DMS79 treated with DMSO at 0.1 percent for 48 hours (cell line): ENCODE measurements at regions not wholly inside any gene's neighbourhood (a gene's known extent, or its start where the extent isn't known, plus 50 kb on each side); places are given as distances from the start of the nearest gene placed in this dataset.

ENCODE experiments used
- DNase-seq: peaks from one replicate; lab custom pipeline; 2025; lab: John Stamatoyannopoulos, UW

DNA sequence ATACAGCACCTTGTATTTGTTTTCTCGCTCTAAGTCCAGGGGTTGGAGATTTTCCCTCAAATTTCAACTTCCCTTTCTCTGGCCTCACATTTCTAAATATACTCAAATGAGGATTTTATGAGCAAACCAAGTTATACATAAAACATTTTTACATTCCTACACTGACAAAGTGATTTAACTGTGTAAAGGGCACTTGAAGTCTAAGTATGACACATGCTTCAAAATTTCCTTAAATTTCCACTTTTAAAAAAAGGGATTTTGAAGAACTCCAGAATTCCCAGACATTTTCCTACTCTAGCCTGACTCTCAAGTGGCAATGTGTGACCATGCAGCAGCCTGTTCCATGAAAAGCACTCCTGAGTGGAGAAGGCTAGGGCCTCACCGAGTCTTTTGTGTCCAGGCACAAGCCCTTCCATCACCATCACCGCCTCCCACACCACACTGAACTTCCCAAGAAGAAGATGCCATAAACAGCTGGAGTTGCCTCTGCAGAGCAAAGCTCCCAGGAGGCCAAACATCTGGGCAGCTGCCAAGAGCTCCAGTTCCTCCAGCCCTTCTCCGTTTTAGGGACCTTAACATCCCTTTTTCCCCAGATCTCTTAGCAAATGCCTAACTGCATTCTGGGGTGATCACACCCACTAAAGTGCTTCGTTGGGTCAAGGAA lies 68.9 kb downstream of the NCR2 start:
- no peak for DNase-seq

DNA sequence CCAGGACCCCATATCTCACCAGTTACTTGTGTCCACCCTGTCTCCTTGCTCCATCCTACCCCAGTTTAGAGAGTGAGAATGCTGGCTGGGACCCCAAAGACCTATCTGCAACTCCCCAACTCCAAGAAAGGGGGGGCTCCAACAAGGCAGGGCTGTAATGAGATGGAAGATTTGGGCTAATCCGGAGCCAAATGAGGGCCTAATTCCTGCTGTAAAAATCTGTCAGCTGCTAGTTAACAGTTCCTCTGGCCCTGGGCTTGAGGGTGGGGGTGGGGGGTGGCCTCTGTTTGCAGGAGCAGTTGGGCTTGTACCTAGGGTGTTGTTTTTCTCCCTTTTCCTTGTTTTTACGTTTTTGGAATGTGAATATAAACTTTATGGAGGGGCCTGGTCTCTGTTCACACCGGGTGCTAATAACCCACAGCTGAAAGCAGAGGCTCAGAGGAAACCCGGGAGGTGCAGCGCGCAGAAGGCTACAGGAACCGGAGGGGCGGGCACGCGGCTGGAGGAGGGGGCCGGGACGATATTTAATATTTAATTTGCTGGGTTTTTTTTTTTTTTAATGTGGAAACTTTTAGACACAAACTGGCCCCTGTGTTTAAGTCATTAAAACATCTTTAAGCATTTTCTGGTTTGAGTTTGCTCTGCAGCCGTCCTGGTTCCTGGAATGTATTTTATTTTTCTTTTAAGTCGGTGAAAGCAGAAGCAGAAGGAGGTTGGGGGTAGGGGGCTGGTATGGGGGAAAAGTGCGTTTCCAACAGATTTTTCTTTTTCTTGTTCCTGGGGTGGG lies 70.7 kb downstream of the NCR2 start:
- no peak for DNase-seq

DNA sequence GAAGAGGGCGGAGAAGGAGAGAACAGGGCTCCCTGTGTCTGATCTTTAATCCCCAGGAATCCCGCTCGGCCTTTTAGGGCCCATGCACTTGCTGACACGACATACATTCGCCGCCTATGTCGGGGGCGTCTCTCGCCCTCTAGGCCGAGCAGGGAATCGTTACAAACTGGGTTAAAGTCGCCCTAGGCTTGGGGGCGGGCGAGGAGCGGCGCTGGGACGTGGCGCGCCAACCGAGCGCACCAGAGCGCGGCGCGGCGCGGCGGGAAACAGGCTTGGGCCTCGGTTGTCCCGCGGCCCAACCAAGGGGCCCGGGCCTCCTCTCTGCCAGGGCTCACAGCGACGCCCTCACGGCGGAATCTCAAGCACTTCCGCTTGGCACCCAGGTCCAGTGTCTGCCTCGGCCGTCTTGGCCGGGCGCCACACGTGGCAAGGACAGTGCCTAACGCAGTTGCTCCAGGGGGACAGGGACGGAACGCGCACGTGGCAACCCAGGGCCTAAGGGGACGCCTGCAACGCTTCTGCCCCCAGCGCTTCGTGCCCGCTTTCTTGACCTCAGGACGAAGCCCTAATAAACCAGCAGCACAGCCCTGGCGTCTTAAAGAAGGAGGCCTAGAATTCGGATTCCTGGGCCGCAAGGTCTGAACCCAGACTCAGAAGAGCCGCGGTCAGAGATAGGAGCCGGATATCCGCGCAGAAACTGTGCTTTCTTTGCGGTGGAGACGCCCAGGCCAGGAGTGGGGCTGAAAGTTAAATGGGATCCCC lies 71.5 kb downstream of the NCR2 start:
- no peak for DNase-seq

GRCh38 chr6:41408576-41408975 lies 73.2 kb downstream of the NCR2 start:
- no peak for DNase-seq

DNA sequence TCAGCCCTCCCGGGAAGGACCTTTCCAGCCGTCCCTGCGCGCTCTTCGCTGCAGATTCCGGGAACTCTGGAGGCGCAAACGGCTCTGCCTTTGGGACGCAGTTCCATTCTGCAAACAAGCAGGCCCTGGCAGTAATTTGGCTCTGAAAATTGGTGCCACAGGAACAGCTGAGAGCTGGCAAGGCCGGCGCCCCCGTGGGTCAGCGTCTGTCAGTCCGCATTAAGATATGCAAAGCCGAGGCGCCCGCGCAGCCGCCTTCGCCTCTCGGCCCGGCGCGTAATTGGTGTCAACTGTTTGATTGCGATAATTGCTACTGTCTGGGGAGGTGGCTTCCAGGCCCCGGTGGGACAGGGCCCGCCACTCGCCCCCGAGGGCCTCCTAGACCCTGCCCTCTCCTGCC lies 73.6 kb downstream of the NCR2 start:
- DNase-seq, result no peak

DNA sequence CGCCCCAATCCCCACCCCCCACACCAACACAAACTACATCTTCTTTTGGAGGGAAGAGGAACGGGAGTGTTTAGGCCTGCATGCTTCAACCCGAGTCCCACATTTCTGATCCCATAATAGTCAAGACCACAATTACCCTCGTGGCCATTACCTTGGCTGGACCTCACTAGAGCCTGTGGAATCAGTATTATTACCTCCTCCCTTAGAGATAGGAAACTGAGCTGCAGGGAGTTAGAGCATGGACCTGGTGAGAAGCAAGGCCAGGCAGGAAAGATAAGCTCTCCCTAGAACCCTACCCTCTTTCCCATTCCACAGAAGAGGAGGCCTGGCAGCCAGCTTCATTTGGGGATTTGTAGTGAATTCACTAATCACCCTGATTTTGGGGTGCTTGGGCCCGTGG lies 74.1 kb downstream of the NCR2 start:
- DNase-seq, result no peak

- DNase-seq, result no peak
Observed at GRCh38 chr6:41411961-41412360, 76.6 kb downstream of the NCR2 start.

- DNase-seq, result no peak
Observed at GRCh38 chr6:41413250-41413649, 77.8 kb downstream of the NCR2 start.

GRCh38 chr6:41416501-41416837 lies 81.1 kb downstream of the NCR2 start:
- DNase-seq, result no peak

DNA sequence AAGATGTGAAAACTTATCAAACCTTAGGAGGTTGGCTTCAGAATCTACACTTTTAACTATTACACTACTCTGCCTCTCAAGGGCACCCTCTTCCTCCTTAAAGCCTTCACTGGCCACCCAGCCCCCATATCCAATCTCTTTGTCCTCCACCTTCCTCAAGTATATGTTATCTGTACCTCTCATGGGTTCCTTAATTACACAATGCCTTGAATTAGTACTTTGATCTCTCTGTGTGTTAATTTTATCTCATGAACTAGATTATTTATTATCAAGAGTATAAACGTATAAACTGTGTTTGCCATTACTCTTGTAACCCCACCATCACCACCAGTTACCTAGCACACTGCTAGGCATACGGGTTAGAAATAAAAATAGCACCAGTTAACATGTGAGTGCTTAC lies 83.3 kb downstream of the NCR2 start:
- no peak for DNase-seq

DNA sequence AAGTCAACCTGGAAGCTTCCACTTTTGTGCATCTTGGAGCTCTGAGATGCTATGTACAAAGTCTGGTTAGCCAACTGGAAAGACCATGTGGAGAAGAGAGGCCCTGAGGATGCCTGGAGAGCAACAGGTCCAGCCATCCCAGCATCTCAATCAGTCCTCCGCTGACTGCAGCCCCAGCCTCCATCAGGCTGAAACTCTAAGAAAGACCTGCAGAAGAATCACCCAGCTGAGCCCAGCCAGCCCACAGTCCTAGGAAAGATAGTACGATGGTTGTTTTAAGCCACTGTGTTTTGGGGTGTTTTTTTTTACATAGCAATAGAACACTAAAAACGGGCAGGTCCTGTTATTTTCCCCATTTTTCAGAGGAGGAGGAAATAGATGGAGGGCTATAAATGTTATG lies 84.0 kb downstream of the NCR2 start:
- DNase-seq, result no peak

- no peak for DNase-seq
Observed at GRCh38 chr6:41420186-41420585, 84.8 kb downstream of the NCR2 start.

GRCh38 chr6:41422161-41422560 lies 86.8 kb downstream of the NCR2 start:
- DNase-seq, result peak; percentile 73

GRCh38 chr6:41423002-41423401 lies 87.6 kb downstream of the NCR2 start:
- DNase-seq, result peak; percentile 24

GRCh38 chr6:41424370-41425058 lies 89.1 kb downstream of the NCR2 start:
- DNase-seq, result peak; percentile 82

- no peak for DNase-seq
Observed at GRCh38 chr6:41425511-41425910, 90.1 kb downstream of the NCR2 start.

GRCh38 chr6:41426438-41426851 lies 91.0 kb downstream of the NCR2 start:
- no peak for DNase-seq

GRCh38 chr6:41426888-41427641 lies 91.7 kb downstream of the NCR2 start:
- no peak for DNase-seq

- DNase-seq, result peak; percentile 22
Observed at GRCh38 chr6:41427642-41428335, 92.4 kb downstream of the NCR2 start.

GRCh38 chr6:41428336-41428995 lies 93.1 kb downstream of the NCR2 start:
- peak; percentile 37 for DNase-seq

DNA sequence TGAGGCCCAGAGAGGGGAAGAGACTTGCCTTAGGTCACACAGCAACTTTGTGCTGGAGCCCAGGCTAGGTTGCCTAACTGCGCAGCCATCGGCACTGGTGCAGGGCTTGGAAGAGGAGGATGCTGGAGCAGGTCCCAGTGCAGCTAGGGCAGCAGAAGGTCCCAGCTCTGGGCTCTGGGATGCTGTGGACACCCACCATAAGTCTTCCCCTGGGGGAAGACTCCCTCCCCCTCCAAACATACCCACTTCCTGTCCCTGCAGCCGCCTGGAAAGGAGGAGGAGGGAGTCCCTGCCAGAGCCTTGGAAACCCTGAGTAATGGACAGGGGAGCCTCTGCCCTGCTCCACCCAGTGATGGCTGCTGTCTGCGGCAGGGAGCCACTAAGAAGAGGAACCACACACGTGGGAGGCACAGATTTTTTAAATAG lies 93.6 kb downstream of the NCR2 start:
- DNase-seq, result no peak
